ENCODE measurements at regions not wholly inside any gene's neighbourhood (a gene's known extent, or its start where the extent isn't known, plus 50 kb on each side); places are given as distances from the start of the nearest gene placed in this dataset.

- DNase-seq (ENCODE audit: low spot score), result no peak
These were observed 166.7 kb downstream of the PTPN20 start for GRCh38 chr10:47077941-47078340.

- no peak for DNase-seq (ENCODE audit: low spot score)
These were observed 167.4 kb downstream of the PTPN20 start for GRCh38 chr10:47078393-47079203.

- no peak for DNase-seq (ENCODE audit: low spot score)
These were observed 168.0 kb downstream of the PTPN20 start for GRCh38 chr10:47079204-47079580.

GRCh38 chr10:47081264-47081663, 170.0 kb downstream of the PTPN20 start:
- DNase-seq (ENCODE audit: low spot score), result no peak

- DNase-seq (ENCODE audit: low spot score), result no peak
These were observed 171.0 kb downstream of the PTPN20 start for GRCh38 chr10:47082055-47082784.

GRCh38 chr10:47087667-47088066, 176.4 kb downstream of the PTPN20 start:
- no peak for DNase-seq (ENCODE audit: low spot score)

GRCh38 chr10:47088656-47089354, 177.6 kb downstream of the PTPN20 start:
- DNase-seq (ENCODE audit: low spot score), result no peak

GRCh38 chr10:47090042-47090441, 178.8 kb downstream of the PTPN20 start:
- DNase-seq (ENCODE audit: low spot score), result no peak

- DNase-seq (ENCODE audit: low spot score), result no peak
These were observed 179.7 kb downstream of the PTPN20 start for GRCh38 chr10:47090903-47091302.

GRCh38 chr10:47091421-47091820, 180.2 kb downstream of the PTPN20 start:
- DNase-seq (ENCODE audit: low spot score), result no peak

GRCh38 chr10:47092376-47092775, 181.1 kb downstream of the PTPN20 start:
- DNase-seq (ENCODE audit: low spot score), result no peak

- no peak for DNase-seq (ENCODE audit: low spot score)
These were observed 181.6 kb downstream of the PTPN20 start for GRCh38 chr10:47092831-47093230.

GRCh38 chr10:47094126-47094525, 182.9 kb downstream of the PTPN20 start:
- no peak for DNase-seq (ENCODE audit: low spot score)

GRCh38 chr10:47094636-47095035, 183.4 kb downstream of the PTPN20 start:
- DNase-seq (ENCODE audit: low spot score), result no peak

GRCh38 chr10:47095211-47095610, 184.0 kb downstream of the PTPN20 start:
- DNase-seq (ENCODE audit: low spot score), result no peak

- no peak for DNase-seq (ENCODE audit: low spot score)
These were observed 184.8 kb downstream of the PTPN20 start for GRCh38 chr10:47095848-47096612.

GRCh38 chr10:47098238-47098637, 187.0 kb downstream of the PTPN20 start:
- no peak for DNase-seq (ENCODE audit: low spot score)

GRCh38 chr10:47098964-47099363, 187.7 kb downstream of the PTPN20 start:
- DNase-seq (ENCODE audit: low spot score), result no peak

- no peak for DNase-seq (ENCODE audit: low spot score)
These were observed 188.2 kb downstream of the PTPN20 start for GRCh38 chr10:47099474-47099873.

- DNase-seq (ENCODE audit: low spot score), result no peak
These were observed 190.0 kb downstream of the PTPN20 start for GRCh38 chr10:47101196-47101595.

- no peak for DNase-seq (ENCODE audit: low spot score)
These were observed 190.6 kb downstream of the PTPN20 start for GRCh38 chr10:47101807-47102206.

- no peak for DNase-seq (ENCODE audit: low spot score)
These were observed 192.9 kb downstream of the PTPN20 start for GRCh38 chr10:47104151-47104605.

All from SK-N-DZ (cell line).